GM12892 (cell line): ENCODE measurements at regions not wholly inside any gene's neighbourhood (a gene's known extent, or its start where the extent isn't known, plus 50 kb on each side); places are given as distances from the start of the nearest gene placed in this dataset.
"Not testable (repeated sequence)": the region's sequence is repeated elsewhere in the genome, so short reads cannot be mapped to it uniquely, and the experiment has no call there.

ENCODE experiments used
- DNase-seq: peaks from one replicate; pipeline ENCODE4 v3.0.0; 2011; ENCODE audit not compliant: insufficient read length
- FAIRE-seq: peaks from 2 replicates; lab custom pipeline; 2011; peaks lifted over from hg19 to GRCh38; lab: Jason Lieb, UNC
- POLR2A ChIP-seq: IDR thresholded peaks from 2 replicates; pipeline ENCODE4 v1.6.1; 2011; ENCODE audit warnings: low read depth, low read length, control low read depth
- POLR2AphosphoS5 ChIP-seq: IDR thresholded peaks from 2 replicates; pipeline ENCODE4 v1.6.1; 2011; ENCODE audit warnings: low read depth, low read length, control low read depth
- TAF1 ChIP-seq: IDR thresholded peaks from 2 replicates; pipeline ENCODE4 v1.6.1; 2011; ENCODE audit warnings: low read depth, mild to moderate bottlenecking, control low read depth, low read length, borderline replicate concordance

DNA sequence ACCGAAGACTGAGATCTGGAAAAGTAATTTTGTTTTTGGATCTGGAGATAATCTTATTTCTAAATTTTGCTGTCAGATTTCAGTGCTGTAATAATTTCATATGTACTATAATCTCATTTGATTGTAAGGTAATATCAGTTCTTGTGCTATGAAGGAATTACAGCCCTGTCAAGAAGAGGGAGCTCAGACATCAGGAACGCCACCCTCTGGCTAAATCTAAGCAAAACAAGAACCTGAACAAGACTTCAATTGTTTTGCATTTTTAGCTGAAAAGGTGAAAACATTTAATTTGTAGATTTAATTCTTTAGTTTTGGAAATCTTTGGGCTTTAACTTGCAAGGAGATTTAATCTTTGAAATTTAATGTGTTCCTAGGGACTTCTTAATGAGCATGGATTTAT is 525.4 kb upstream of the HS3ST1 start:
- TF ChIP-seq TAF1 = no peak
- TF ChIP-seq POLR2AphosphoS5 = no peak
- TF ChIP-seq POLR2A = no peak
- FAIRE-seq (no peak), DNase-seq (no peak)

DNA sequence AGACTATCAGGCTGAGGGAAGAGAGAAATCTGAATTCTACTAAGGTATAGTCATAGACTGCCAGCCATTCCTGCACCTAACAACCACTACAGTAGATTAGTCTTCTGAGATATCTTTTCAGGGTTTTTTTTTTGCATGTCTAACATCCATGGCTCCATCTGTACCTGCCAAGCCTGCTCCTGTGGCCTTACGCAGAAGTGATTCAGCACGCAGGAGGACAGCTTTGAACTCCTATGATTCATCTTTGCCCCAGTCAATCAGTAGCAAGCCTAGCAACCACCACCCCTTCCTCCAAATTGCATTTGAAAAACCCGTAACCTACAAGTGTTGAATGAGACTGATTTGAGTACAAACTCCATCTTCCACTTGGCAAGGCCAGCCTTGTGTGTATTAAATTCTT is 520.7 kb upstream of the HS3ST1 start:
- DNase-seq = no peak
- no peak for FAIRE-seq
- no peak for TF ChIP-seq POLR2A
- no peak for TF ChIP-seq POLR2AphosphoS5
- TF ChIP-seq TAF1 = no peak

DNA sequence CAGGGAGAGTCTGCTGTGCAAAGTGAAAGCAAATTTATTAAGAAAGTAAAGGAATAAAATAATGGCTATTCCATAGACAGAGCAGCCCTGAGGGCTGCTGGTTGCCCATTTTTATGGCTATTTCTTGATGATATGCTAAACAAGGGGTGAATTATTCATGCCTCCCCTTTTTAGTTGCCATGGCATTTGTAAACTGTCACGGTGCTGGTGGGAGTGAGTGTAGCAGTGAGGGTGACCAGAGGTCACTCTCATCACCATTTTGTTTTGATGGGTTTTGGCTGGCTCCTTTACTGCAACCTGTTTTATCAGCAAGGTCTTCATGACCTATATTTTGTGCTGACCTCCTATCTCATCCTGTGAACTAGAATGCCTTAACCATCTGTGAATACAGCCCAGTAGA is 518.9 kb upstream of the HS3ST1 start:
- not testable (repeated sequence) for FAIRE-seq, DNase-seq

DNA sequence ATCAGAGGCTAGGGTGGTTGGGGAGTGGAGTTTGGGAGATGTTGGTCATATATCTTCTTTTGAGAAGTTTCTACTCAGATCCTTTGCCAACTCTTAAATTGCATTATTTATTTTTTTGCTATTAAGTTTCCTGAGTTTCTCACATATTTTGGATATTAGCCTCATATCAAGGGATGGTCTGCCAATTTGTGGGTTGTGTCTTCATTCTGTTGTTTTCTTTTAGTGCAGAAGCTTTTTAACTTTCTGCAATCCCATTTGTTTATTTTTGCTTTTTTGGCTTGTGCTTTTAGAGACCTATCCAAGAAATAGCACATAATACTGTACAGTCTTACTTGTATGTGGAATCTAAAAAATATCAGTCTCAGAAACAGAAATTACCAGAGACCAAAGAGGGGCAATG is 509.2 kb upstream of the HS3ST1 start:
- no peak for DNase-seq
- no peak for FAIRE-seq
- no peak for TF ChIP-seq TAF1
- TF ChIP-seq POLR2A = no peak
- no peak for TF ChIP-seq POLR2AphosphoS5

- no peak for FAIRE-seq
- DNase-seq = no peak
These were observed 502.6 kb upstream of the HS3ST1 start for GRCh38 chr4:11931266-11931820.

DNA sequence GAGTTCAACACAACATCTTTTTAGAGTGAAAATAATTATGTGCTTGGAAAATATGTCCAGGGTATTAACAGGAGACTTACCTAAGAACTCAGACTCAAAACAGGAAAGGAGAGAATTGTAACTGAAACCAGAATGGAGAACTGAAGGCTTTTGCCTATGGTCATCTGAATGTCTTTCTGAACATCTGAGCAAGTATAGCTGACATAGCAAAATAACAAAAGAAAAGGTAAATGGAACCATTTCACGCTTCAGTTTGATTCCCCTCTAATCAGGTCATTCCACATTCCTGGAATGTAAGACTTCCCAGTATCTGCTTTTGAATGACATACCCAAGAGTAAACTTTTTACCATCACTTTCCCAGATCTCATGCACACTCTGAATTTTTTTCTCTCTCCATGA is 500.4 kb upstream of the HS3ST1 start:
- TF ChIP-seq POLR2AphosphoS5 (no peak), TAF1 (no peak), POLR2A (no peak)
- no peak for DNase-seq
- FAIRE-seq = no peak

More at GRCh38 chr4:11931266-11931820, 502.6 kb upstream of the HS3ST1 start:
- TF ChIP-seq POLR2AphosphoS5 = no peak

GRCh38 chr4:11919316-11919715 is 490.6 kb upstream of the HS3ST1 start:
- DNase-seq (no peak), FAIRE-seq (no peak)
- TF ChIP-seq TAF1 (no peak), POLR2A (no peak)

- FAIRE-seq (no peak), DNase-seq (no peak)
- no peak for TF ChIP-seq TAF1
- TF ChIP-seq POLR2AphosphoS5 = no peak
- no peak for TF ChIP-seq POLR2A
These were observed 485.7 kb upstream of the HS3ST1 start for GRCh38 chr4:11914406-11914805.

GRCh38 chr4:11912886-11913285 is 484.2 kb upstream of the HS3ST1 start:
- FAIRE-seq (no peak), DNase-seq (no peak)
- TF ChIP-seq POLR2AphosphoS5 (no peak), POLR2A (no peak), TAF1 (no peak)

DNA sequence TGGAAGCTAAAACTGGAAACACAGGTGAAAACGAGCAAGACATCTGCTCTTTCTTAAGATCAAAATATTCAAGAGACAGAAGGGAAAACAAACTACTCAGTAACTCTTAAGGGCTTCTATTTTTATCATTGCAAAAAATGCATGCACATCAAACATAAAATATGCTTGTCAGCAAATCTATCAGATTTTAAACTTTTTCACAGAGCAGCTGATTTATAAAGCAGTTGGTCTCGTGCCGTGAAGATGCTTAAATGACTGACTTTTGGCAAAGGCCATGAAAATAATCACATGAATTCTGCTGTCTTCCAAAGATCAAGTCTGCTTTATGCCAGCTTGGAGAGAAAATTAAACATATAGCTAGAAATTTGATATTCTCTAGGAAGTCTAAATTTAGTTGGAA is 482.1 kb upstream of the HS3ST1 start:
- DNase-seq (no peak), FAIRE-seq (no peak)
- TF ChIP-seq TAF1 (no peak), POLR2AphosphoS5 (no peak), POLR2A (no peak)

DNA sequence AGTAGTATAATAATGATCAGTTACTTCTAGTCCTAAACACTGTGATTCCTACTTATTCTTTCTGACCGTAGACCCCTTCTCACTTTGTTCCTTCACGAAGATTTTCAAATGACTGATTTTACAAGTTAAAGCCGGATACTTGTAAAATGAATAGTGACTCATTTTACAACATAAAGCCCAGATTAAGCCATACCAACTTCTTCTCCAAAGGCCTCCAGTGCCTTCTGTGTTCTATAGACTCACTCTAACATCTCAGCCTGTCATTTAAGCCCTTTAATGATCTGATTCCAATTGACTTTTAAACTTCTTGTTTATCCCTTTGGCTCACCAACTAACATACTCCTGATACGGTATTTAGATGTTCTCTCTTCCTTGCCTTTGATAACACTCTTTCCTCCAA is 480.0 kb upstream of the HS3ST1 start:
- FAIRE-seq (no peak), DNase-seq (no peak)
- no peak for TF ChIP-seq POLR2AphosphoS5
- TF ChIP-seq TAF1 = no peak
- TF ChIP-seq POLR2A = no peak

- FAIRE-seq (no peak), DNase-seq (no peak)
- TF ChIP-seq TAF1 (no peak), POLR2AphosphoS5 (no peak), POLR2A (no peak)
These were observed 479.5 kb upstream of the HS3ST1 start for GRCh38 chr4:11908205-11908604.

GRCh38 chr4:11904846-11905739 is 476.4 kb upstream of the HS3ST1 start:
- FAIRE-seq = no peak
- TF ChIP-seq POLR2A (no peak), TAF1 (no peak)
- no peak for DNase-seq
